GM12864 (cell line): ENCODE measurements at regions not wholly inside any gene's neighbourhood (a gene's known extent, or its start where the extent isn't known, plus 50 kb on each side); places are given as distances from the start of the nearest gene placed in this dataset.

Experiments used
- DNase-seq: peaks from one replicate; pipeline ENCODE4 v3.0.0-alpha.2; 2011; ENCODE audit warnings: low read depth
- H3K4me3 ChIP-seq: 2 replicates; pipeline ENCODE4 v1.5.1; 2011; ENCODE audit warnings: mild to moderate bottlenecking, low read depth, low read length, control low read depth
- TF ChIP-seq, protein P1 (sequence below): IDR thresholded peaks from 2 replicates; pipeline ENCODE4 v1.5.1; 2011; ENCODE audit warnings: low read depth, mild to moderate bottlenecking, moderate library complexity, low read length, control low read depth, inconsistent platforms; ENCODE audit errors: missing control alignments

DNA sequence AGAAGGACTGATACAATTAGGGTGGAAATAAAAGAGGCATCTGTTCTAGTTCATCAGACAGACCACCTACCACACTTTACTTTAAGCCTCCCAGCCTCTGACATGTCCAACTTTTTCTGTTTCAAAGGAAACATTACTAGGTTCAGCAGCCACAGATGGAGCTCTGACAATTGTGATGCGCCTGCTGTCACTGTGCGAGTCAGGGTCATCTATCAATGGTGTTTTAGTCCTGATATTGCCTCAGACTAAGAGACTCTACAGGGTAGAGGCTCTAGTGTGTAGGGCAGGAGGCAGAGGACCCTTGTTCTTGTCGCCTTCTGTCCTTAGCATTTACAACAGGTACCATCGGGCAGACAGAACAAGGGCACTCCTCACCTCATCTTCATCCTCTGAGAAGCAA lies 685.0 kb upstream of the SGCG start:
- H3K4me3 ChIP-seq: no peak overlapping the region
- no peak for DNase-seq
- TF ChIP-seq, protein P1, sequence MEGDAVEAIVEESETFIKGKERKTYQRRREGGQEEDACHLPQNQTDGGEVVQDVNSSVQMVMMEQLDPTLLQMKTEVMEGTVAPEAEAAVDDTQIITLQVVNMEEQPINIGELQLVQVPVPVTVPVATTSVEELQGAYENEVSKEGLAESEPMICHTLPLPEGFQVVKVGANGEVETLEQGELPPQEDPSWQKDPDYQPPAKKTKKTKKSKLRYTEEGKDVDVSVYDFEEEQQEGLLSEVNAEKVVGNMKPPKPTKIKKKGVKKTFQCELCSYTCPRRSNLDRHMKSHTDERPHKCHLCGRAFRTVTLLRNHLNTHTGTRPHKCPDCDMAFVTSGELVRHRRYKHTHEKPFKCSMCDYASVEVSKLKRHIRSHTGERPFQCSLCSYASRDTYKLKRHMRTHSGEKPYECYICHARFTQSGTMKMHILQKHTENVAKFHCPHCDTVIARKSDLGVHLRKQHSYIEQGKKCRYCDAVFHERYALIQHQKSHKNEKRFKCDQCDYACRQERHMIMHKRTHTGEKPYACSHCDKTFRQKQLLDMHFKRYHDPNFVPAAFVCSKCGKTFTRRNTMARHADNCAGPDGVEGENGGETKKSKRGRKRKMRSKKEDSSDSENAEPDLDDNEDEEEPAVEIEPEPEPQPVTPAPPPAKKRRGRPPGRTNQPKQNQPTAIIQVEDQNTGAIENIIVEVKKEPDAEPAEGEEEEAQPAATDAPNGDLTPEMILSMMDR: no peak

DNA sequence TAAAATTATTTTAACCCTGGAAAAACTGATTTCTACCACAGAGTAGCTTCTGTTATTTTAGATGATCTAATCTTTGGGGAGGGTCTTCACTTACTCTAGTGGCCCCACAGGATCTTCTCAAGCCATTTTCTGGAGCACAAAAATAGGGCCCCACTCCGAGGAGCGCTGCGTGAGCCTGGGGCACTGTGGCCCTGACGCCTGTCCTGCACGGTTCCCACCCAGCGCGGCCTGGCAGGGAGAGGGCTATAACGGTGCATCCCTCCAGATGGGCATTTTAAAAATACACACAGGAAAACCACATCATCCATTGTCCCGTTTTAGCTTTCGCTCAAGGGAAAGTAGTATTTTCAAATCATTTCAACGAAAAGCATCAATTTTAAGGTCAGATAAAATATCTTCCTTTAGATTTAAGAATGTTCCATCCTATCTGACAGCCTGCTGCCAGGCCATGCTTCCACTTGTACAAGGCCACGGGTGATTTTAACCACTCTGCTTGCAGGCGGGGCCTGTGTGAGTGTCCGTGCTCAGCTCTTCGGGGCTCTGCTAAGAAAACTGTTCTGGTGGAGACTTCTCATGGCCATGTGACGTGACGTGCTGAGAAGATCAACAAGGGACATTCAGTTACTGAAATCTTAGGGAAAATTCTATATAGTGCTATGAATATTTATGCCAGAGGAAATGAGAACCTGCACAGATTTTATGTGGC lies 683.8 kb upstream of the SGCG start:
- no peak for DNase-seq
- H3K4me3 ChIP-seq: no peak overlapping the region
- TF ChIP-seq, protein P1: no peak

DNA sequence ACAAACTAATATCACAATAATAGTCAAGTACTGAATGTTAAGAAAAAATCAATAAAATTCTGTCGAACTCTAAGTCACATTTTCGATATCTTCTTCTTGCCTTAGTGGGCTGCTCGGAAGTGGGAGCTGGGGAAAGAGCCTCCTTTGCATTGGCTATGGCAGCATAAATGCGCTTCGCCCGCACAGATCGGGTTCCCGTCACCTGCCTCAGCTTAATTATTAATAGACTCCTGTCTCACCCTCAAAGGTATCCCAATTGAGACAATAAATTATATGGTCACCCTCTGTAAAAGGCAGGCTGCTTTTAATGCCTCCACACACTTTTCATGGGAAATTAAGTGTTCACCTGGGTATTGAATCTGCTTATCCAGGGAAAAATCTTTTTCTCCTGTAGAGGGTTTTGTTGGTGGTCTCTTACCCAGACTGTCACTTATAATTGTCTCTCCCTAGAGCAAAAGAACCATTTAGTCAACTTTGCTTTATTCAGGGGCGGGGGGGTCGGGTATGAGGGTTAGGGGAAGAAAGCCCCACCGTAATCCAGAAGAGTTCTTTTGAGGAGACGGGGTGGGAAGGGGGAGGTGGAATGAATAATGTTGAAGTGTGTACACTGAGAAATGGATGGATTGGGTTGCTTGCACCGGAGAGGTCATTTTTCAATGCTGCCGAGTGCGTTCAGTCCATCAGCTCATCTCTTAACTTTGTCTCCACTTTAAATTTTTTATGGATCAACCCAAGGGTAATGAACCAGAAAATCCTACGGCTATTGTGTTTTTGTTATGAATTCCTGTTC lies 682.6 kb upstream of the SGCG start:
- TF ChIP-seq, protein P1: no peak
- no peak overlapping the region for H3K4me3 ChIP-seq
- DNase-seq: no peak

DNA sequence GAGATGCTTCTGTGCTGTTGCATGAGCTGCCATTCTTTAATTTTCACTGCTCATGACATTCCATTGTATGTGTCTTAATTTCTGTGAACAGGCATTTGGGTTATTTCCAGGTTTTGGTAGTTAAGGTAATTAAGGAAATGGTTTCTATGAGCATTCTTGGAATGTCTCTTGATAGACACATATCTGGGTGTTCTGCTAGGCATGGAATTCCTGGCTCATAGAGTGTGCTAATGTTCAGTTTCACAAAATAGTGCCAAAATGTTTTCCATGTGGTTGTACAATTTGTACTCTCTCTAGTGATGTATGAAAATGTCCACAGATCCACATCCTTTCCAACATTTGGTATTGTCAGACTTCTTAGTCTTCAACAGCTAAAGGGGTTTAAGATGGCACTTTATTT lies 680.9 kb upstream of the SGCG start:
- TF ChIP-seq, protein P1: no peak
- DNase-seq: no peak
- H3K4me3 ChIP-seq: no peak overlapping the region

DNA sequence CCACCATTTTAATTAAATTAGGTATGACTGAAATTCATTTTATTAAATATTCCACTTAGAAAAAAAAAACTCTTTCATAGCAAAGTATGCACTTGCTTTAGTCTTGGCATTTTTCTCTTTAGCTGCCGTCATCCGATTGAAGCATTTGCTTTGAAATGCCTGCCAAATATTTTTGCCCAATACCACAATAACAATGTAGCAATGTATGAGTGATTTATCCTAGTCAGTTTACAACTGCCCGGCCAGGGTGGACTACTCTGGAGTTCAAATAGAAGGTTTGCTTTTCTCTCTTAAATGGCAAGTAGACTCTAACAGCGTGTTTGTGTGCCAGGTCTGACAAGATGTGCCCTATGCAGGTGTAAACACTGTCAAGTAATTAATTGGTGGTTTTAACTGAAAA lies 675.3 kb upstream of the SGCG start:
- no peak overlapping the region for H3K4me3 ChIP-seq
- TF ChIP-seq, protein P1: no peak
- DNase-seq: no peak

DNA sequence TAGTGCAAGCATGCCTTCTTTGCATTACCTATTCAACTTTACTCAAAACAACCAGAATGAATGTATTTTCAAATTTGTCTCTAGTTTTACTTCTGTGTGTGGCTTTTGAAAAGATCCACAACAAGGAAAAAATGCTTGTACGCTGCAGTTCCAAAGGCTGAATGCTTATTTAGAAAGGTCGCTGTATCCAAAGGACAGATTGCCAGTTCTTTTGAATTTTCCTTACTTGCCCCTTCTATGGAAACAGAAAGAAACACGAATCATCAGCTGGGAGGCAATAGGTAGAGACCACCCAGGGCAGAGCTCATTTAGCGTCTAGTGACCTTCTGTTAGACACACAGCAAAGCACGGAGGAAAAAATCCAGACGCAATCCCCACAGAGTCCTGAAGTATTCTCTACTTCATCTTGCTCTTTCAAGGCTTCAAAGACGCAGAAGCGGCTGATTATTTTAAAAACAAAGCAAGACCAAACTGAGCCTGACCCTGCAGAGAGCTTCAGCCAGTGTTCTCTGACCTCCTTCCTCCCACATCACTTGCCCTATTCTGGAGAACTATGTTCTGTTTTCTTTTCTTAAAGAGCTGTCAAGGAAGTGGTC lies 674.6 kb upstream of the SGCG start:
- H3K4me3 ChIP-seq: no peak overlapping the region
- TF ChIP-seq, protein P1: no peak
- no peak for DNase-seq
